NCI-H1105 (cell line): ENCODE measurements at regions not wholly inside any gene's neighbourhood (a gene's known extent, or its start where the extent isn't known, plus 50 kb on each side); places are given as distances from the start of the nearest gene placed in this dataset.

Source experiments
- DNase-seq: peaks from one replicate; lab custom pipeline; 2025; lab: John Stamatoyannopoulos, UW

DNA sequence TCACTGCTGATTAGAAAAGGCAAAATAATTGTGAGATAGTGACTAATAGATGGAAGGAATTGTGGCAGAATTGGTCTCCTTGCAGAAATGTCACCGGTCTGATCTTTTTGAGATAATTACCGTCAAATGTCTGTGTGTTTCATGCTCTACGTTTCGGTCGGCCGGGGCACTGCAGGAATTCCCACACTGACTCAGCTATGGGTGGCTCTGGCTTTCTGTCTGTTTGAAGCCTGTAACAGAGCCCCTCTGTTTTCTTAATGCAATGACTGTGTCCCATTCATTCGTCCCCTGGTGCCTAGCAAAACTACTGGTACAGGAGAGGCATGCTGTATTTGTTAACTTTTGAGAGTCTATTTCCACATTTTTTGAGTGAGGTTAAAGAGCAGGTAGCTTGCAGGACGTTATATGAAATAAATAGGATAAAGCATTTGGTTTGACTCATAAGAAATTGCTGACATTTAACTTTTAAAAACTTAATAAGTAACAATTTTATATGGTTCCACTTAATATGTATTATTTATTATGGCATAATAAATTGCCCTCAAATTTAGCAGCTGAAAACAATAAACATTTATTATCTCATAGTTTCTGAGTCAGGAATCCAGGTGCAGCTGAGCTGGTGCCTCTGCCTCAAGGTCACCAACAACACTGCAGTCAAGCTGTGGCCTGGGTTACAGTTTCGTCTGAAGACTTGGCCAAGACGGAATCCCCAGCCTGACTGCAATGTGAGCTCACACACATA is 53.3 kb upstream of the CTBP2 start:
- no peak for DNase-seq

DNA sequence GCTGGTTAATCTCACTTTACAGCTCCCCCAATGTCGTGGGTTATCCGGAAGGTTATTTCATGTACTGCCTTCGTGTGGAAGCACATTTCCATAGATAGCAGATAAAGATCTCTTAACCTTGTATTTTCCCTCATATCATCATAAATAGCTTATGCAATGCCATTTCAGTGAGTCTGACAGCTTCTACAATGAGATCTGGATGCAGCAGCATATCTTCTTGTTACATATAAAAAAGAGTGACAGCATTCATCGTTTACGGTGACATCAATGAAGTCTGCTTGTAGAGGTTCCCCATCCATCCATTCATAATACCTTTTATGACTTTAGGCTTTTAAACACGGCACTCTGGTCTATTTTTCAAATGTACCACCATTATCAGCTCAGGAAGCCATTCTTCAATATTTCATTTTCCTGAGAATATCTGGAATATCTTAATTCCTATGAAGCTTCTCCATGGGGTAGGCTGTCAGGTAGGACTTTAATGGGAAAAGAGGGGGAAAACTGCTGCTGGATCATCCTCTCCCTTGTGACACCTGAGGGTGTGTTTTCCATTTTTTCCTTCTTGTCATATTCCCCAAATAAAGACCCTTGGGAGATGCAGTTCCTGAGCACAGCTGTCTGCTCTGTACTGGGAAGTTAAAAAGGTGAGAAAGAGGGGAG is 51.9 kb upstream of the CTBP2 start:
- DNase-seq = no peak
